Osteoblast (primary cell): ENCODE measurements at regions not wholly inside any gene's neighbourhood (a gene's known extent, or its start where the extent isn't known, plus 50 kb on each side); places are given as distances from the start of the nearest gene placed in this dataset.
A peak's percentile ranks its signal among the peaks of the same experiment; 100 is the strongest.

Experiments used
- DNase-seq: peaks from one replicate; pipeline ENCODE4 v3.0.0; 2011; ENCODE audit warnings: low spot score, mixed read lengths; ENCODE audit not compliant: insufficient read length; ENCODE audit errors: missing footprints
- H2AFZ ChIP-seq: 2 replicates; pipeline ENCODE4 v1.6.0; 2011; ENCODE audit warnings: mild to moderate bottlenecking, low read length
- H3K27ac ChIP-seq: 2 replicates; pipeline ENCODE4 v1.5.1; 2011; ENCODE audit warnings: mild to moderate bottlenecking, low read depth, low read length, moderate library complexity
- H3K27me3 ChIP-seq: 2 replicates; pipeline ENCODE4 v1.6.0; 2012; ENCODE audit warnings: mild to moderate bottlenecking, control low read depth, inconsistent platforms, low read length, moderate library complexity; ENCODE audit not compliant: insufficient read depth
- H3K36me3 ChIP-seq: 2 replicates; pipeline ENCODE4 v1.5.1; 2011; ENCODE audit warnings: mild to moderate bottlenecking, low read length, control low read depth, moderate library complexity; ENCODE audit not compliant: insufficient read depth
- H3K4me1 ChIP-seq: 2 replicates; pipeline ENCODE4 v1.5.1; 2011; ENCODE audit warnings: mild to moderate bottlenecking, low read length, control low read depth, moderate library complexity; ENCODE audit not compliant: insufficient read depth
- H3K4me2 ChIP-seq: 2 replicates; pipeline ENCODE4 v1.6.0; 2011; ENCODE audit warnings: mild to moderate bottlenecking, low read length; ENCODE audit not compliant: insufficient read depth
- H3K4me3 ChIP-seq: fragments of 200-600 bp; sonication (generic); 3 replicates; pipeline ENCODE4 v1.5.1; 2012; ENCODE audit warnings: mild to moderate bottlenecking, low read length, inconsistent platforms; ENCODE audit not compliant: insufficient read depth
- H3K79me2 ChIP-seq: 2 replicates; pipeline ENCODE4 v1.6.0; 2012; ENCODE audit warnings: mild to moderate bottlenecking, low read length, control low read depth, inconsistent platforms; ENCODE audit not compliant: insufficient read depth
- H3K9me3 ChIP-seq: 2 replicates; pipeline ENCODE4 v1.5.1; 2011; ENCODE audit warnings: low read depth, low read length, control low read depth
- H4K20me1 ChIP-seq: 2 replicates; pipeline ENCODE4 v1.6.0; 2012; ENCODE audit warnings: mild to moderate bottlenecking, low read length, control low read depth; ENCODE audit not compliant: insufficient read depth
- CTCF ChIP-seq: IDR thresholded peaks from 2 replicates; pipeline ENCODE4 v1.5.1; 2011; ENCODE audit warnings: mild to moderate bottlenecking, low read depth, low read length, moderate library complexity; ENCODE audit errors: extremely low read depth

- DNase-seq, result no peak
- Histone ChIP-seq H2AFZ (no peak overlapping the region), H3K27ac (no peak overlapping the region), H3K79me2 (no peaks in the 10 kb centered on the region), H4K20me1 (no peaks in the 10 kb centered on the region), H3K4me1 (peaks cover 3% of the 10 kb centered on the region), H3K36me3 (no peaks in the 10 kb centered on the region), H3K27me3 (peaks cover 18% of the 10 kb centered on the region), H3K4me2 (no peak overlapping the region), H3K4me3 (no peak overlapping the region), H3K9me3 (no peaks in the 10 kb centered on the region)
- TF ChIP-seq CTCF, result no peak
Observed at GRCh38 chr13:99624936-99625540, 123.8 kb downstream of the TM9SF2 start.

GRCh38 chr13:99620806-99621205 is 119.5 kb downstream of the TM9SF2 start:
- Histone ChIP-seq H3K27ac (no peak overlapping the region), H3K4me2 (no peak overlapping the region), H3K4me1 (no peaks in the 10 kb centered on the region), H3K79me2 (no peaks in the 10 kb centered on the region), H4K20me1 (no peaks in the 10 kb centered on the region), H3K9me3 (no peaks in the 10 kb centered on the region), H3K36me3 (no peaks in the 10 kb centered on the region), H3K4me3 (no peak overlapping the region), H3K27me3 (peaks cover 9% of the 10 kb centered on the region), H2AFZ (no peak overlapping the region)
- TF ChIP-seq CTCF, result no peak
- DNase-seq, result no peak

- no peak for DNase-seq
- Histone ChIP-seq H3K4me2 (no peak overlapping the region), H3K27me3 (peaks cover 4% of the 10 kb centered on the region), H4K20me1 (no peaks in the 10 kb centered on the region), H3K36me3 (no peaks in the 10 kb centered on the region), H3K79me2 (no peaks in the 10 kb centered on the region), H3K4me3 (no peak overlapping the region), H2AFZ (no peak overlapping the region), H3K4me1 (no peaks in the 10 kb centered on the region), H3K27ac (no peak overlapping the region), H3K9me3 (no peaks in the 10 kb centered on the region)
- TF ChIP-seq CTCF, result no peak
Observed at GRCh38 chr13:99619207-99619606, 117.9 kb downstream of the TM9SF2 start.

GRCh38 chr13:99617474-99618255 is 116.4 kb downstream of the TM9SF2 start:
- TF ChIP-seq CTCF, result peak; percentile 86
- no peaks in the 10 kb centered on the region for H3K79me2 ChIP-seq
- H3K9me3 ChIP-seq, result no peaks in the 10 kb centered on the region
- no peaks in the 10 kb centered on the region for H4K20me1 ChIP-seq
- no peak for DNase-seq
- peak overlapping the region; percentile 11 for H2AFZ ChIP-seq
- no peaks in the 10 kb centered on the region for H3K4me1 ChIP-seq
- no peaks in the 10 kb centered on the region for H3K36me3 ChIP-seq
- H3K4me3 ChIP-seq, result no peak overlapping the region
- no peak overlapping the region for H3K27ac ChIP-seq
- H3K4me2 ChIP-seq, result peak overlapping the region; percentile 2
- H3K27me3 ChIP-seq, result peaks cover 4% of the 10 kb centered on the region
